AG09309 (cell line): ENCODE measurements at regions not wholly inside any gene's neighbourhood (a gene's known extent, or its start where the extent isn't known, plus 50 kb on each side); places are given as distances from the start of the nearest gene placed in this dataset.
A peak's percentile ranks its signal among the peaks of the same experiment; 100 is the strongest.

Source experiments
- DNase-seq: peaks from one replicate; pipeline ENCODE4 v3.0.0-alpha.2; 2010; ENCODE audit warnings: low read depth
- H3K4me3 ChIP-seq: 2 replicates; pipeline ENCODE4 v1.5.1; 2011; ENCODE audit warnings: mild to moderate bottlenecking, low read depth, low read length, moderate library complexity; ENCODE audit not compliant: control insufficient read depth
- CTCF ChIP-seq: IDR thresholded peaks from 2 replicates; pipeline ENCODE4 v1.5.1; 2011; ENCODE audit warnings: mild to moderate bottlenecking, low read depth, low read length, inconsistent platforms; ENCODE audit not compliant: insufficient read depth, control insufficient read depth; ENCODE audit errors: missing control alignments

- no peak for DNase-seq
- H3K4me3 ChIP-seq: no peak overlapping the region
- no peak for TF ChIP-seq CTCF
Observed at GRCh38 chr13:79770056-79770455, 289.1 kb downstream of the NDFIP2 start.

DNA sequence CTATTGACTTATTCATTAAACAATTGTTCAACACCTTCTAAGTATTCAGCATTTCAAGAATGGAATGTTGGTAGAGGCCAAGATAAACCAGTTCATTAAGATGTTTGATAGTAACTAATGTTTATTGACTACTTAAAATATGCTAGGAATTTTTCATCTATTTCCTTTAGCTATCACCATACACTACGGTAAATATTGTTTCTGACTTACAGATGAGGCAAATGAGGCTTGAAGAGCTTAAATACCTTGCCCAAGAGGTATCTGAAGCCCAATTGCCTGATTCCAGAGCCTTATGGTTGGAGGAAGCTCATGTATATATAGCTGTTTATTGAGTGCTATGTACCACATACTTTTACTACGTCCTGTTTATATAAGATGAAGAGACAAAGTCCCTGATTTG is 286.2 kb downstream of the NDFIP2 start:
- H3K4me3 ChIP-seq: no peak overlapping the region
- TF ChIP-seq CTCF: no peak
- no peak for DNase-seq

DNA sequence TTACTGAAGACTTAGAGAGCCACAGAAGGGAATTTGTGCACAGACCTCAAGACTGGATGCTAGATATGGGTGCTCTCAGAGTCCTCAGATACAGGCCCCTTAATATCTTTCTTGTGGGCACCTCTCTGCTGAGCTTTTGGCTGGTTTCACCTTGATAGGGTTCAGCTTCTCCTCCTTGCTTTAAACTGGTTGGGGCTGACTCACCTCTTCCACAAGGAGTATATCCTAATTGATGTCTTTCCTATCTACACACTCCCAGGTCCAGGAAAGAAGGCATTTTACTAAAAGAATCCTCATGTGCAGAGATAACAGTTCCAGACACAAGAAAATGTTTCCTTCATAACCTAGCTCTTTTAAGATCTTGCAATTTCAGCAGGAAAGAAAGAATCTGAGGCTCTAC is 284.4 kb downstream of the NDFIP2 start:
- TF ChIP-seq CTCF: no peak
- no peak overlapping the region for H3K4me3 ChIP-seq
- DNase-seq: no peak

GRCh38 chr13:79749984-79750551 is 269.1 kb downstream of the NDFIP2 start:
- peak; percentile 97 for DNase-seq
- no peak for TF ChIP-seq CTCF
- H3K4me3 ChIP-seq: no peak overlapping the region

GRCh38 chr13:79749566-79749965 is 268.6 kb downstream of the NDFIP2 start:
- DNase-seq: no peak
- no peak overlapping the region for H3K4me3 ChIP-seq
- TF ChIP-seq CTCF: no peak

DNA sequence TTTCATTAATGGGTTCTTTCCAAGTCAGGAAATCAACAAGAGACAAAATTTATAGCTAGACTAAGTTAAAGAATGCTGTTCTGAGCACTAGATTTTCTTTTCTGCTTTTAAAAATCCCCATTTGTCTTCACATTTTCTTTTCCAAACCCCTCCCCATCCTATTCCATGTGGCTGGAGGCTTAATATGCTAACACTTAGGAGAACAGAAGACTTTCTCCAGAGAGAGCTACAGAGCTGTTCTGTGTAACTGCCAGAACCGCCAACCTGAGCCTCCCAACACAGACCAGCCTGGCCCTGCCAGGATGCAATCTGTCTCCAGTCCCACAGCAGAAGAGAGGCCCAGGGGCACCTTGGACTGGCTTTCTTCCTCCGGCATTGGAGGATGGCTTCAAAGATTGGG is 264.1 kb downstream of the NDFIP2 start:
- TF ChIP-seq CTCF: no peak
- no peak overlapping the region for H3K4me3 ChIP-seq
- DNase-seq: no peak

DNA sequence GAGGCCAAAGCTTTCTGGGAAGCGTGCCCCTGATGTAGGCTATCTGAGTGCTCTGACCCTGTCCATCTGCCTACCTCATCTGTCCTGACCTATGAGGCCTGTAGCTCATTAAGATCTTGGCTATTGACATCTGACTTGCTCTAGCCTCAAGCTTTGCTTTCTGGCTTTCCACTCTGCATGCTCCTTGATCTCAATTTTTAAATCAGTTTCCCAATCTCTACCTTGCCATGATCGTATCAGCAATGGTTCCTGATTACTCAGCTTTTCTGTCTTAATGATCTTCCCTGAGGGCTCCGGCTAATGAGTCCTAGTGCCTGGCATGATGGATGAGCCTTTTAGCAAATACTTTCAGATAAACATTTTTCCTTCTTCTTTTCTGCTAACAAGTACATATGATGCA is 262.0 kb downstream of the NDFIP2 start:
- no peak for TF ChIP-seq CTCF
- H3K4me3 ChIP-seq: no peak overlapping the region
- no peak for DNase-seq
